ENCODE measurements at regions not wholly inside any gene's neighbourhood (a gene's known extent, or its start where the extent isn't known, plus 50 kb on each side); places are given as distances from the start of the nearest gene placed in this dataset.

DNA sequence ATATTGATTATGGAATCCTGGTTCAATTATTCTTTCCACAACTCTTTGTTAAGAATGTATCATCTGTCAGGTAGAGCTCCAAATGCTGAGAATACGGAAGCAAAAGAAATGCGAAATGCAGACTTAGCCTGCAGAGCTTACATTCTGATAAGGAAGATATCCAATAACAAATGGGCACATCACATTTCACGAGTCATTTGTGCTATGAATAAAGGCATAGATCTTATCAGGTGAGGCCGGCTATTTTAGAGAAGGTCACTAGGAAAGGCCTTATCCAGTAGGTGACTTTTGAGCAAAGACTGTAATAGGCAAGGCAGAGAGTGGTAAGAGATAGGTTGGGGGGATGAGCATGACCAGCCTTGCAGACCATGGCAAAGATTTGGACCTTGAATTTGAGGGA lies 174.3 kb upstream of the SERPINE2 start:
- CTCF ChIA-PET, result no interaction called here
- Histone ChIP-seq H3K9me3 (replicated peaks; ENCODE audit: control insufficient read depth, insufficient read depth, low read length) (no peaks in the 10 kb centered on the region), H2AFZ (ENCODE audit: control insufficient read depth, low read depth, low read length) (no peak overlapping the region), H3K27me3 (replicated peaks in 1 of 2; ENCODE audit: control insufficient read depth in 2 of 2, insufficient read depth in 2 of 2, low read length in 1 of 2) (no peaks in the 10 kb centered on the region; a peak in 1 of 4 replicates), H4K20me1 (ENCODE audit: control insufficient read depth, insufficient read depth) (no peaks in the 10 kb centered on the region), H3K4me2 (ENCODE audit: control insufficient read depth, insufficient read depth) (no peak overlapping the region), H3K27ac (ENCODE audit: control insufficient read depth, insufficient read depth) (no peak overlapping the region), H3K36me3 (ENCODE audit: control insufficient read depth in 2 of 2, insufficient read depth in 2 of 2, low read length in 1 of 2) (no peaks in the 10 kb centered on the region), H3K9ac (ENCODE audit: control insufficient read depth, insufficient read depth, low read length) (no peak overlapping the region), H3K4me1 (ENCODE audit: control insufficient read depth, insufficient read depth, low read length) (no peaks in the 10 kb centered on the region), H3K79me2 (ENCODE audit: control insufficient read depth, insufficient read depth, low read length) (no peaks in the 10 kb centered on the region), H3K4me3 (no peak overlapping the region)
- in situ Hi-C loops (cut with MboI) (no loop called here), intact Hi-C loops (cut with micrococcal nuclease; ENCODE audit: unreplicated experiment) (no loop called here)
- 32% methylated on average over 4 of the region's 4 CpGs for WGBS (ENCODE audit: insufficient coverage, insufficient replicate concordance, low lambda C conversion rate, missing lambda C conversion rate)
- no peak for TF ChIP-seq FOS (IDR thresholded peaks at IDR 0.05; ENCODE audit: borderline replicate concordance, extremely low read depth, insufficient read length)
- TF ChIP-seq GABPA (IDR thresholded peaks at IDR 0.05; ENCODE audit: low read depth), result no peak
- TF ChIP-seq POU2F2 (IDR thresholded peaks at IDR 0.05; ENCODE audit: borderline replicate concordance, low read depth, low read length), result no peak
- TF ChIP-seq, protein P1, sequence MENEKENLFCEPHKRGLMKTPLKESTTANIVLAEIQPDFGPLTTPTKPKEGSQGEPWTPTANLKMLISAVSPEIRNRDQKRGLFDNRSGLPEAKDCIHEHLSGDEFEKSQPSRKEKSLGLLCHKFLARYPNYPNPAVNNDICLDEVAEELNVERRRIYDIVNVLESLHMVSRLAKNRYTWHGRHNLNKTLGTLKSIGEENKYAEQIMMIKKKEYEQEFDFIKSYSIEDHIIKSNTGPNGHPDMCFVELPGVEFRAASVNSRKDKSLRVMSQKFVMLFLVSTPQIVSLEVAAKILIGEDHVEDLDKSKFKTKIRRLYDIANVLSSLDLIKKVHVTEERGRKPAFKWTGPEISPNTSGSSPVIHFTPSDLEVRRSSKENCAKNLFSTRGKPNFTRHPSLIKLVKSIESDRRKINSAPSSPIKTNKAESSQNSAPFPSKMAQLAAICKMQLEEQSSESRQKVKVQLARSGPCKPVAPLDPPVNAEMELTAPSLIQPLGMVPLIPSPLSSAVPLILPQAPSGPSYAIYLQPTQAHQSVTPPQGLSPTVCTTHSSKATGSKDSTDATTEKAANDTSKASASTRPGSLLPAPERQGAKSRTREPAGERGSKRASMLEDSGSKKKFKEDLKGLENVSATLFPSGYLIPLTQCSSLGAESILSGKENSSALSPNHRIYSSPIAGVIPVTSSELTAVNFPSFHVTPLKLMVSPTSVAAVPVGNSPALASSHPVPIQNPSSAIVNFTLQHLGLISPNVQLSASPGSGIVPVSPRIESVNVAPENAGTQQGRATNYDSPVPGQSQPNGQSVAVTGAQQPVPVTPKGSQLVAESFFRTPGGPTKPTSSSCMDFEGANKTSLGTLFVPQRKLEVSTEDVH (IDR thresholded peaks at IDR 0.05; ENCODE audit: low read depth, partially characterized antibody), result no peak
- no peak for TF ChIP-seq BMI1 (IDR thresholded peaks at IDR 0.05; ENCODE audit: borderline replicate concordance)
- no peak for TF ChIP-seq EP300 (IDR thresholded peaks at IDR 0.05; ENCODE audit: borderline replicate concordance in 1 of 2, control insufficient read depth in 1 of 2, low read depth in 2 of 2, low read length in 2 of 2)
- TF ChIP-seq HDAC2 (IDR thresholded peaks at IDR 0.05), result no peak
- TF ChIP-seq NR2C1 (IDR thresholded peaks at IDR 0.05), result no peak
- no peak for TF ChIP-seq ASH2L (IDR thresholded peaks at IDR 0.05; ENCODE audit: borderline replicate concordance, low read depth)
- no peak for TF ChIP-seq ZNF217 (IDR thresholded peaks at IDR 0.05)
- TF ChIP-seq EED (IDR thresholded peaks at IDR 0.05; ENCODE audit: low read depth), result no peak
- TF ChIP-seq, protein P2, sequence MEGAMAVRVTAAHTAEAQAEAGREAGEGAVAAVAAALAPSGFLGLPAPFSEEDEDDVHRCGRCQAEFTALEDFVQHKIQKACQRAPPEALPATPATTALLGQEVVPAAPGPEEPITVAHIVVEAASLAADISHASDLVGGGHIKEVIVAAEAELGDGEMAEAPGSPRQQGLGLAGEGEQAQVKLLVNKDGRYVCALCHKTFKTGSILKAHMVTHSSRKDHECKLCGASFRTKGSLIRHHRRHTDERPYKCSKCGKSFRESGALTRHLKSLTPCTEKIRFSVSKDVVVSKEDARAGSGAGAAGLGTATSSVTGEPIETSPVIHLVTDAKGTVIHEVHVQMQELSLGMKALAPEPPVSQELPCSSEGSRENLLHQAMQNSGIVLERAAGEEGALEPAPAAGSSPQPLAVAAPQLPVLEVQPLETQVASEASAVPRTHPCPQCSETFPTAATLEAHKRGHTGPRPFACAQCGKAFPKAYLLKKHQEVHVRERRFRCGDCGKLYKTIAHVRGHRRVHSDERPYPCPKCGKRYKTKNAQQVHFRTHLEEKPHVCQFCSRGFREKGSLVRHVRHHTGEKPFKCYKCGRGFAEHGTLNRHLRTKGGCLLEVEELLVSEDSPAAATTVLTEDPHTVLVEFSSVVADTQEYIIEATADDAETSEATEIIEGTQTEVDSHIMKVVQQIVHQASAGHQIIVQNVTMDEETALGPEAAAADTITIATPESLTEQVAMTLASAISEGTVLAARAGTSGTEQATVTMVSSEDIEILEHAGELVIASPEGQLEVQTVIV (IDR thresholded peaks at IDR 0.05; ENCODE audit: borderline replicate concordance, partially characterized antibody), result no peak
- no peak for TF ChIP-seq RB1 (IDR thresholded peaks at IDR 0.05; ENCODE audit: borderline replicate concordance)
- TF ChIP-seq, protein P3, sequence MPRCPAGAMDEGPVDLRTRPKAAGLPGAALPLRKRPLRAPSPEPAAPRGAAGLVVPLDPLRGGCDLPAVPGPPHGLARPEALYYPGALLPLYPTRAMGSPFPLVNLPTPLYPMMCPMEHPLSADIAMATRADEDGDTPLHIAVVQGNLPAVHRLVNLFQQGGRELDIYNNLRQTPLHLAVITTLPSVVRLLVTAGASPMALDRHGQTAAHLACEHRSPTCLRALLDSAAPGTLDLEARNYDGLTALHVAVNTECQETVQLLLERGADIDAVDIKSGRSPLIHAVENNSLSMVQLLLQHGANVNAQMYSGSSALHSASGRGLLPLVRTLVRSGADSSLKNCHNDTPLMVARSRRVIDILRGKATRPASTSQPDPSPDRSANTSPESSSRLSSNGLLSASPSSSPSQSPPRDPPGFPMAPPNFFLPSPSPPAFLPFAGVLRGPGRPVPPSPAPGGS (IDR thresholded peaks at IDR 0.05; ENCODE audit: borderline replicate concordance, insufficient read depth, low read depth, low read length, poor library complexity, severe bottlenecking), result no peak
- TF ChIP-seq CHD2 (IDR thresholded peaks at IDR 0.05; ENCODE audit: borderline replicate concordance, low read depth, low read length), result no peak
- TF ChIP-seq, protein P4, sequence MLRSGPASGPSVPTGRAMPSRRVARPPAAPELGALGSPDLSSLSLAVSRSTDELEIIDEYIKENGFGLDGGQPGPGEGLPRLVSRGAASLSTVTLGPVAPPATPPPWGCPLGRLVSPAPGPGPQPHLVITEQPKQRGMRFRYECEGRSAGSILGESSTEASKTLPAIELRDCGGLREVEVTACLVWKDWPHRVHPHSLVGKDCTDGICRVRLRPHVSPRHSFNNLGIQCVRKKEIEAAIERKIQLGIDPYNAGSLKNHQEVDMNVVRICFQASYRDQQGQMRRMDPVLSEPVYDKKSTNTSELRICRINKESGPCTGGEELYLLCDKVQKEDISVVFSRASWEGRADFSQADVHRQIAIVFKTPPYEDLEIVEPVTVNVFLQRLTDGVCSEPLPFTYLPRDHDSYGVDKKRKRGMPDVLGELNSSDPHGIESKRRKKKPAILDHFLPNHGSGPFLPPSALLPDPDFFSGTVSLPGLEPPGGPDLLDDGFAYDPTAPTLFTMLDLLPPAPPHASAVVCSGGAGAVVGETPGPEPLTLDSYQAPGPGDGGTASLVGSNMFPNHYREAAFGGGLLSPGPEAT (IDR thresholded peaks at IDR 0.05; ENCODE audit: low read depth), result no peak
- no peak for TF ChIP-seq STAT3 (IDR thresholded peaks at IDR 0.05; ENCODE audit: low read depth, low read length)
- ATAC-seq (no peak), DNase-seq (ENCODE audit: low read depth, low spot score) (no peak), FAIRE-seq (no peak)
- BruUV-seq (replicated peaks), result no TSS peak
- RAD21 ChIA-PET (ENCODE audit: unreplicated experiment), result no interaction called here
- POLR2A ChIA-PET, result no interaction called here
- SMC1A ChIA-PET (ENCODE audit: uncharacterized antibody, unreplicated experiment), result no interaction called here

All from GM12878 (cell line).